Mesothelial cell of epicardium (in vitro differentiated cells): ENCODE measurements at regions not wholly inside any gene's neighbourhood (a gene's known extent, or its start where the extent isn't known, plus 50 kb on each side); places are given as distances from the start of the nearest gene placed in this dataset.

Experiments used
- DNase-seq, 2 experiments: peaks; one replicate each; pipeline ENCODE4 v3.0.0; 2021; ENCODE audit warnings: low spot score in 2 of 2; ENCODE audit not compliant: unreplicated experiment in 2 of 2
- H3K27ac Mint-ChIP-seq: 2 replicates; pipeline ENCODE4 v1.8.0; 2021; ENCODE audit warnings: mixed read lengths
- H3K27me3 Mint-ChIP-seq: 2 replicates; pipeline ENCODE4 v1.8.0; 2021; ENCODE audit warnings: low read depth, mixed read lengths
- H3K36me3 Mint-ChIP-seq: 2 replicates; pipeline ENCODE4 v1.8.0; 2021; ENCODE audit warnings: mixed read lengths
- H3K4me1 Mint-ChIP-seq: 2 replicates; pipeline ENCODE4 v1.8.0; 2021; ENCODE audit warnings: mixed read lengths
- H3K4me3 Mint-ChIP-seq: 2 replicates; pipeline ENCODE4 v1.8.0; 2021; ENCODE audit warnings: mild to moderate bottlenecking, moderate library complexity, mixed read lengths
- H3K9me3 Mint-ChIP-seq: 2 replicates; pipeline ENCODE4 v1.8.0; 2021; ENCODE audit warnings: mixed read lengths
- CTCF ChIP-seq: fragments of 200-600 bp; sonication (generic); IDR thresholded peaks from one replicate; pipeline ENCODE4 v1.5.0; 2021; ENCODE audit warnings: antibody characterized with exemption; ENCODE audit not compliant: unreplicated experiment

- Mint-ChIP-seq H3K27me3 (peaks cover 3% of the 10 kb centered on the region), H3K4me3 (no peak overlapping the region), H3K4me1 (peaks cover 16% of the 10 kb centered on the region), H3K27ac (no peak overlapping the region), H3K9me3 (peaks cover 7% of the 10 kb centered on the region), H3K36me3 (no peaks in the 10 kb centered on the region)
- no peak for DNase-seq
- TF ChIP-seq CTCF = no peak
Measured at GRCh38 chr6:138719744-138720143, 53.8 kb upstream of the CCDC28A start.

GRCh38 chr6:138722425-138723371, 50.9 kb upstream of the CCDC28A start:
- no peak overlapping the region for H3K4me3 Mint-ChIP-seq
- TF ChIP-seq CTCF = no peak
- peak overlapping the region; percentile 30 for H3K27ac Mint-ChIP-seq
- no peaks in the 10 kb centered on the region for H3K27me3 Mint-ChIP-seq
- peaks cover 2% of the 10 kb centered on the region for H3K36me3 Mint-ChIP-seq
- no peak for DNase-seq
- peaks cover 16% of the 10 kb centered on the region for H3K4me1 Mint-ChIP-seq
- H3K9me3 Mint-ChIP-seq = no peaks in the 10 kb centered on the region
